HG02642 (cell line): ENCODE measurements at regions not wholly inside any gene's neighbourhood (a gene's known extent, or its start where the extent isn't known, plus 50 kb on each side); places are given as distances from the start of the nearest gene placed in this dataset.

ENCODE experiments used
- ATAC-seq: cut with Tn5 transposase; IDR thresholded peaks from one replicate; pipeline ENCODE4 v1.9.1; 2021; ENCODE audit warnings: mild to moderate bottlenecking; ENCODE audit not compliant: unreplicated experiment, poor library complexity

- ATAC-seq: no peak
Observed at GRCh38 chr16:17619261-17619660, 148.5 kb upstream of the XYLT1 start.

GRCh38 chr16:17617021-17617552, 146.3 kb upstream of the XYLT1 start:
- ATAC-seq: no peak

- no peak for ATAC-seq
Observed at GRCh38 chr16:17612336-17612735, 141.6 kb upstream of the XYLT1 start.

- no peak for ATAC-seq
Observed at GRCh38 chr16:17607609-17608008, 136.8 kb upstream of the XYLT1 start.

- no peak for ATAC-seq
Observed at GRCh38 chr16:17607075-17607509, 136.3 kb upstream of the XYLT1 start.

GRCh38 chr16:17606460-17606859, 135.7 kb upstream of the XYLT1 start:
- no peak for ATAC-seq

- ATAC-seq: no peak
Observed at GRCh38 chr16:17605784-17606183, 135.0 kb upstream of the XYLT1 start.

- ATAC-seq: no peak
Observed at GRCh38 chr16:17603626-17604025, 132.9 kb upstream of the XYLT1 start.

GRCh38 chr16:17602678-17603077, 131.9 kb upstream of the XYLT1 start:
- ATAC-seq: no peak

- no peak for ATAC-seq
Observed at GRCh38 chr16:17598968-17599367, 128.2 kb upstream of the XYLT1 start.

- no peak for ATAC-seq
Observed at GRCh38 chr16:17591655-17592405, 121.1 kb upstream of the XYLT1 start.

- no peak for ATAC-seq
Observed at GRCh38 chr16:17590711-17591654, 120.2 kb upstream of the XYLT1 start.

GRCh38 chr16:17589898-17590297, 119.1 kb upstream of the XYLT1 start:
- no peak for ATAC-seq

GRCh38 chr16:17585449-17586074, 114.8 kb upstream of the XYLT1 start:
- ATAC-seq: no peak

GRCh38 chr16:17578981-17579874, 108.5 kb upstream of the XYLT1 start:
- peak; percentile 51 for ATAC-seq

GRCh38 chr16:17574256-17574655, 103.5 kb upstream of the XYLT1 start:
- no peak for ATAC-seq

- no peak for ATAC-seq
Observed at GRCh38 chr16:17572145-17572544, 101.4 kb upstream of the XYLT1 start.

- ATAC-seq: no peak
Observed at GRCh38 chr16:17571499-17572093, 100.8 kb upstream of the XYLT1 start.

- no peak for ATAC-seq
Observed at GRCh38 chr16:17568239-17568638, 97.5 kb upstream of the XYLT1 start.
